GM18867 (cell line): ENCODE measurements at regions not wholly inside any gene's neighbourhood (a gene's known extent, or its start where the extent isn't known, plus 50 kb on each side); places are given as distances from the start of the nearest gene placed in this dataset.

Experiments
- ATAC-seq: cut with Tn5 transposase; IDR thresholded peaks from one replicate; pipeline ENCODE4 v1.9.1; 2021; ENCODE audit warnings: mild to moderate bottlenecking, moderate library complexity; ENCODE audit not compliant: unreplicated experiment

GRCh38 chr18:73966954-73967353 is 180.7 kb downstream of the FBXO15 start:
- no peak for ATAC-seq

GRCh38 chr18:73962256-73962655 is 185.4 kb downstream of the FBXO15 start:
- no peak for ATAC-seq

- ATAC-seq = no peak
Measured at GRCh38 chr18:73961804-73962203, 185.8 kb downstream of the FBXO15 start.

- ATAC-seq = no peak
Measured at GRCh38 chr18:73959352-73959751, 188.3 kb downstream of the FBXO15 start.

- no peak for ATAC-seq
Measured at GRCh38 chr18:73954268-73954667, 193.4 kb downstream of the FBXO15 start.

GRCh38 chr18:73952296-73952946 is 195.2 kb downstream of the FBXO15 start:
- ATAC-seq = no peak

- ATAC-seq = no peak
Measured at GRCh38 chr18:73950116-73950700, 197.4 kb downstream of the FBXO15 start.

- no peak for ATAC-seq
Measured at GRCh38 chr18:73948497-73948896, 199.1 kb downstream of the FBXO15 start.

- no peak for ATAC-seq
Measured at GRCh38 chr18:73948084-73948483, 199.6 kb downstream of the FBXO15 start.

- ATAC-seq = no peak
Measured at GRCh38 chr18:73947180-73947921, 200.3 kb downstream of the FBXO15 start.

GRCh38 chr18:73945130-73945792 is 202.4 kb downstream of the FBXO15 start:
- no peak for ATAC-seq

GRCh38 chr18:73944715-73945114 is 202.9 kb downstream of the FBXO15 start:
- ATAC-seq = no peak

- ATAC-seq = no peak
Measured at GRCh38 chr18:73943763-73944162, 203.9 kb downstream of the FBXO15 start.

GRCh38 chr18:73942956-73943355 is 204.7 kb downstream of the FBXO15 start:
- ATAC-seq = no peak

GRCh38 chr18:73942081-73942625 is 205.5 kb downstream of the FBXO15 start:
- ATAC-seq = no peak

GRCh38 chr18:73940721-73941120 is 206.9 kb downstream of the FBXO15 start:
- no peak for ATAC-seq

- ATAC-seq = no peak
Measured at GRCh38 chr18:73939391-73939790, 208.2 kb downstream of the FBXO15 start.

GRCh38 chr18:73933685-73934084 is 213.9 kb downstream of the FBXO15 start:
- no peak for ATAC-seq

GRCh38 chr18:73932976-73933375 is 214.7 kb downstream of the FBXO15 start:
- no peak for ATAC-seq

GRCh38 chr18:73927496-73927895 is 220.1 kb downstream of the FBXO15 start:
- ATAC-seq = no peak

GRCh38 chr18:73924836-73925235 is 222.8 kb downstream of the FBXO15 start:
- ATAC-seq = no peak
